ENCODE measurements at regions not wholly inside any gene's neighbourhood (a gene's known extent, or its start where the extent isn't known, plus 50 kb on each side); places are given as distances from the start of the nearest gene placed in this dataset.

DNA sequence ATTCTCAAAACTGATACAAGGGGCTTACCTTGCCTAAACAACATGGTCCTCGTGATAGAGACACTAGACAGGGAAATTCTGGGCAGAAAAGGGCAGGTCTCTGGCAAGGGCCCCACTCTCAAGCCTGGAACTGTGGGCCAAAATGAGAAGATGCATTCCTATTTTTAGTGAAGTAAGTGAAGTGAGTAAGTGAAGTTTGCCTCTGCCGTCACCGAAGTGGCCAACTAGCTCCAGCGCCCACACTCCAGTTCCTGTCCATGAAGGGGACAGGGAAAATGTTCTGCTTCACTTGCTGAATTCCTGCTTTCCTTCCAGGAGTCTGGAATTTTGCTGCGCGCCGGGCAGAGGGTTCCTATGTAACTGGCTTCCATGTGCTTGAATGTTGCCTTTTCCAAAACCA lies 1035.6 kb upstream of the TMEM132C start:
- TF ChIP-seq, protein P1, sequence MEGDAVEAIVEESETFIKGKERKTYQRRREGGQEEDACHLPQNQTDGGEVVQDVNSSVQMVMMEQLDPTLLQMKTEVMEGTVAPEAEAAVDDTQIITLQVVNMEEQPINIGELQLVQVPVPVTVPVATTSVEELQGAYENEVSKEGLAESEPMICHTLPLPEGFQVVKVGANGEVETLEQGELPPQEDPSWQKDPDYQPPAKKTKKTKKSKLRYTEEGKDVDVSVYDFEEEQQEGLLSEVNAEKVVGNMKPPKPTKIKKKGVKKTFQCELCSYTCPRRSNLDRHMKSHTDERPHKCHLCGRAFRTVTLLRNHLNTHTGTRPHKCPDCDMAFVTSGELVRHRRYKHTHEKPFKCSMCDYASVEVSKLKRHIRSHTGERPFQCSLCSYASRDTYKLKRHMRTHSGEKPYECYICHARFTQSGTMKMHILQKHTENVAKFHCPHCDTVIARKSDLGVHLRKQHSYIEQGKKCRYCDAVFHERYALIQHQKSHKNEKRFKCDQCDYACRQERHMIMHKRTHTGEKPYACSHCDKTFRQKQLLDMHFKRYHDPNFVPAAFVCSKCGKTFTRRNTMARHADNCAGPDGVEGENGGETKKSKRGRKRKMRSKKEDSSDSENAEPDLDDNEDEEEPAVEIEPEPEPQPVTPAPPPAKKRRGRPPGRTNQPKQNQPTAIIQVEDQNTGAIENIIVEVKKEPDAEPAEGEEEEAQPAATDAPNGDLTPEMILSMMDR (IDR thresholded peaks at IDR 0.05) = no peak
- TF ChIP-seq POLR2A (IDR thresholded peaks at IDR 0.05) = no peak

Measured in adrenal gland (tissue), 5 donors.